C4-2B (cell line): ENCODE measurements at regions not wholly inside any gene's neighbourhood (a gene's known extent, or its start where the extent isn't known, plus 50 kb on each side); places are given as distances from the start of the nearest gene placed in this dataset.

Experiments
- ZFX ChIP-seq: fragments of 450-650 bp; IDR thresholded peaks from 2 replicates; pipeline ENCODE4 v1.6.1; 2017
- TF ChIP-seq, protein P1 (sequence below): fragments of 450-650 bp; conservative IDR thresholded peaks from 2 replicates; pipeline ENCODE4 v1.5.1; 2017; ENCODE audit warnings: mild to moderate bottlenecking

DNA sequence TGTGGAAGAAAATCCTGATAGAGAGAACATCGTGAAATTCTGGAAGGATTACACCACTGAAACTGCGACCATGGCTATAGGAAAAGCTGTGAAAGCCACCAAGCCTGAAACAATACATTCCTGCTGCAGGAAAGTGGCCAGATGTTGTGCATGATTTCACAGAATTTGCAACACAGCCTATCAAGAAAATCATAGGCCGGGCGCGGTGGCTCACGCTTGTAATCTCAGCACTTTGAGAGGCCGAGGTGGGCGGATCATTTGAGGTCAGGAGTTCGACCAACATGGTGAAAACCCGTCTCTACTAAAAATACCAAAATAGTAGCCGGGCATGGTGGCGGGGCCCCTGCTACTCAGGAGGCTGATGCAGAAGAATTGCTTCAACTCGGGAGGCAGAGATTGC is 360.2 kb downstream of the CDH7 start:
- TF ChIP-seq, protein P1, sequence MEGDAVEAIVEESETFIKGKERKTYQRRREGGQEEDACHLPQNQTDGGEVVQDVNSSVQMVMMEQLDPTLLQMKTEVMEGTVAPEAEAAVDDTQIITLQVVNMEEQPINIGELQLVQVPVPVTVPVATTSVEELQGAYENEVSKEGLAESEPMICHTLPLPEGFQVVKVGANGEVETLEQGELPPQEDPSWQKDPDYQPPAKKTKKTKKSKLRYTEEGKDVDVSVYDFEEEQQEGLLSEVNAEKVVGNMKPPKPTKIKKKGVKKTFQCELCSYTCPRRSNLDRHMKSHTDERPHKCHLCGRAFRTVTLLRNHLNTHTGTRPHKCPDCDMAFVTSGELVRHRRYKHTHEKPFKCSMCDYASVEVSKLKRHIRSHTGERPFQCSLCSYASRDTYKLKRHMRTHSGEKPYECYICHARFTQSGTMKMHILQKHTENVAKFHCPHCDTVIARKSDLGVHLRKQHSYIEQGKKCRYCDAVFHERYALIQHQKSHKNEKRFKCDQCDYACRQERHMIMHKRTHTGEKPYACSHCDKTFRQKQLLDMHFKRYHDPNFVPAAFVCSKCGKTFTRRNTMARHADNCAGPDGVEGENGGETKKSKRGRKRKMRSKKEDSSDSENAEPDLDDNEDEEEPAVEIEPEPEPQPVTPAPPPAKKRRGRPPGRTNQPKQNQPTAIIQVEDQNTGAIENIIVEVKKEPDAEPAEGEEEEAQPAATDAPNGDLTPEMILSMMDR = no peak
- TF ChIP-seq ZFX = no peak
